NCI-H748 (cell line): ENCODE measurements at regions not wholly inside any gene's neighbourhood (a gene's known extent, or its start where the extent isn't known, plus 50 kb on each side); places are given as distances from the start of the nearest gene placed in this dataset.
A peak's percentile ranks its signal among the peaks of the same experiment; 100 is the strongest.

Source experiments
- DNase-seq: peaks from one replicate; lab custom pipeline; 2025; ENCODE audit not compliant: unreplicated experiment; lab: John Stamatoyannopoulos, UW

GRCh38 chr2:236317938-236318396 lies 53.8 kb upstream of the ASB18 start:
- peak; percentile 50 for DNase-seq

DNA sequence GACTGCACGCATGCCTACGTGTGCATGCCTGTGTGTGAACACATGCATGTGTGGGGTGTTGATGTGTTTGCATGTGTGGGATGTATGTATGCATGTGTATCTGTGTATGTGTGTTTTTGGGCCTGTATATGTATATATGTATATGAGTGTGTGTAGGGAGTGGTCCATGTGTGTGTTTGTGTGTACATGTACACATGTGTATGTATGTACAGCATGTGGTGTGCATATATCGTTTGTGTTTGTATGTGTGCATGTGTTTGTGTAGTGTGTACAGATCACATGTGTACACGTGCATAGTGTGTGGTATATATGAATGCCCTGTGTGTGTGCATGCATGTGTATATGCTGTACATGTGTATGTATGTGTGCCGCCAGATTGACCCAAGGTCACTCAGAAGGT lies 54.2 kb upstream of the ASB18 start:
- DNase-seq = no peak

- DNase-seq = no peak
Measured at GRCh38 chr2:236319036-236319435, 54.8 kb upstream of the ASB18 start.

DNA sequence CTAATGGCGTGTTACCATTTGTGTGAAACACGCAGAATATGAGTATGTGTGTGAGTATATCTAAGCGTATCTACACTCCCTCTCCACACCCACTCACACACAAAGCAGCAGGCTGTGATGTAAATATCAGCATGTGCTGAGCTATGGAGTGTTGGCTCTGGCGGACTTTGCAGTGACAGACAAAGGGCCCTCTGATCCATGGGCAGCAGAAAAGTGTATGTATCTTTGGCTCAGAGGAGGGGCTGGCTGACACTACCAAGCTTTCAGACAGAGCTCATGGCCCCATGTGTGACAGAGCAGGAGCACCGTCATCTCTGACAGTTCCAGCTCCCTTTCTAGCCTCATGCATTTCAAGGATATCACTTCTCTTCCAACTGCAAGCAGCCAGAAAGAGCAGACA lies 57.2 kb upstream of the ASB18 start:
- no peak for DNase-seq

- no peak for DNase-seq
Measured at GRCh38 chr2:236333417-236334121, 69.4 kb upstream of the ASB18 start.

GRCh38 chr2:236334122-236334876 lies 70.1 kb upstream of the ASB18 start:
- no peak for DNase-seq

DNA sequence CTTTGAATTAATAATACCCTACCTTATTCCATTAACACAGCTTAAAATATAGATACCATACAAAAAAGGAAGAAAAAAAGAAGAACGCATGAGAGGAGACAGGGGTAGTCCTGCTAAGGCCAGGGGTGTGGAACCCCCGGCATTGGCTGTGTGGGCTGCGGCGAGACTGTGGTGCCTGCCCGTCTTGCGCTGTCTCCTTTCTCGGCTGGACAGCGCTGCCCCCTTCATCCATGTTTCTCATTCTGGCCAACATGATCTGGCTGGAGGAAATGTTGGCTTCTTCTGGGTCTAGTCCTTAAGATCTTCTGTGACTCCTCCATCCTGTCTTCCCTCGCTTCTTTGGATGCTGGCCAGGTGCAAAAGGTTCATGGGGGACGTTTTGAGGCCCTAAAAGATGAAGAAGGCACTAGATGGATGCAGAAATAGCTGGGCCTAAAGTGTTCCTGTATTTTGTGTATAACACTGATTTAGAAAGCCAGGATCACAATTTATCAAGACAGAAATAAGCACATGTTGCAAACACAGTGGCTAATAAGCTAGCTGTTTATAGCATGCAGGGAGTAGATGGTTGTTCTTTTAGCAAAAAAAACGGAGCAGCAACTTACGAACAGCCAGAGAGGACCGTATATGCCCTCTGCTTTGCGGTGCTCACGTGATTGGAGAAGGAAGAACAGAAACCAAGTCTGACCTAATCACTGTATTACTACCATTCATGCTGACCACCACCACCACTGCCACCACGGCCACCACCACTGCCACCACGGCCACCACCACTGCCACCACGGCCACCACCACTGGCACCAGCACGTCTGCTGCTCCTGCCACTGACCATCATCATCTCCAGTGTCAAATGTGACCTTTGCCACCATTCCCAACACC lies 71.7 kb upstream of the ASB18 start:
- no peak for DNase-seq

GRCh38 chr2:236336575-236337464 lies 72.6 kb upstream of the ASB18 start:
- no peak for DNase-seq

DNA sequence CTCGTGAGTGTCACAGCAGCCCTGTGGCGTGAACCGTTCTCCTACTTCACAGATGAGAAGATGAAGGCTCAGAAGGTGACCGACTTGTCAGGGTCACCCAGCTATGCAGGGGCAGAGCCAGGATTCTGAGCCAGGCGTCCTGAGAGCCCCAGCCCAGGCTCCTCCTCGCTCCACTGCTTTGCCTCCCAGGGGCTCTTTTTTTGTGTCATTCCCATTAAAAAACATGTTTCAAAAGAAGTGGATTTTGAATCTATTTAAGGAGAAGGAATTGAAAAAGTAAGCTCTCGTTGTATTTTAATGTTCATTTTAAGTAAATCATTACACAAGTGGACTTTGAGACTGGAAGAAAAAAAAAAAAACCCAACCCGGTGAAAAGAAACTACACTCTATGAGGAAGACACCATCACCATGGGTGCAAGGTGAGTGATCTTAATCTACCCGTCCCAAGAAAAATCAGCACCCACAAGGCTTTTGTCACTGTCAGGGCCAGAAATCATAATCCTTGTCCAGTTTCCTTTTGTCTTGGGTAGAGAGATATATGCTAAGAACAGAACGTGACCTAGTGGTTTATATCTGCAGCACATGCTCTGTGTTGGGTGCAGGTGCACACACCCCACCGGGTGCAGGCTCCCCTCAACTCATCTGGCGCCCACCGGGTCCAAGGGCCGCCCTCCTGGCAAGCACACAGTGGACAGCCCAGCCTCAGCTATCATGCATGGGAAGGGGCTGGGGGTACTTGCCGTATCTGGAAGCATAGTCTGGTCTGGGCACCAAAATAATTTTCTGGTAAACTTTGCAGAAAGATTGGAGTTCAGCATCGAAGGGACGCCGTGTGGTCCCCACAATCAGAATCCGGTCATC lies 73.5 kb upstream of the ASB18 start:
- DNase-seq = no peak

DNA sequence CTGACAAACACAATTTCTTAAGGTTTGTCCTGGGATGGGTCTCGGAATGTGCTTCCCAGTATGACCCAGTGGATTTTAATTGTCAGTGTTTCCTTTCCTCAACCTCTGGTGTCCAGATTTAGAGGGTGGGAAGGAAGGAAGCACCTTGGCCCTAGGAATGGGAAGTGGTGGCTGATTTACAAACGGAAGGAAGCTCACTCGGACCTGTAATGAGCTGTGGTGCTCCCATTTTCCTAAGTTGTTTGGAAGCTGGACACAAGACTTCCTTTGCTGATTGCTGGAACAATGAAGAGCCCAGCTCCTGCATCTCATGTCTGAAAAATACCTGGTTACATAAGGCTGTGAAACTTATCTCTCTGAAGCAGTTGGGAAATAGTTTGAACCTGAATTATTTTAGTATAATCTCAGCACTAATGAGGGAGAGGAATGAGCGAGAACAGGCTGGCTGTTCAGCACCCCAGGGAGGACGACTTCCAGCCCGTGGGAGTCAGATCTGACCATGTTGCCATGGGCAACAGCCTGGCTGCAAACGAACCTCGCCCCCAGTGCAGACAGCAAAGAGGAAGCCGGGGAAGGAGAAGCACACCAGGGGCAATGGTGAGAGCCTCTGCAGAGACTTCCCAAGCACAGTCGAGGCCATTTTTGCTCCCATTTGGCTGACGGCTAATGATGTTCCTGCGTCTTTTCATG lies 74.4 kb upstream of the ASB18 start:
- DNase-seq = peak; percentile 76

- DNase-seq = no peak
Measured at GRCh38 chr2:236340251-236340650, 76.0 kb upstream of the ASB18 start.

- DNase-seq = no peak
Measured at GRCh38 chr2:236341067-236341466, 76.9 kb upstream of the ASB18 start.

- DNase-seq = no peak
Measured at GRCh38 chr2:236341721-236342120, 77.5 kb upstream of the ASB18 start.

GRCh38 chr2:236342507-236342906 lies 78.3 kb upstream of the ASB18 start:
- DNase-seq = no peak

DNA sequence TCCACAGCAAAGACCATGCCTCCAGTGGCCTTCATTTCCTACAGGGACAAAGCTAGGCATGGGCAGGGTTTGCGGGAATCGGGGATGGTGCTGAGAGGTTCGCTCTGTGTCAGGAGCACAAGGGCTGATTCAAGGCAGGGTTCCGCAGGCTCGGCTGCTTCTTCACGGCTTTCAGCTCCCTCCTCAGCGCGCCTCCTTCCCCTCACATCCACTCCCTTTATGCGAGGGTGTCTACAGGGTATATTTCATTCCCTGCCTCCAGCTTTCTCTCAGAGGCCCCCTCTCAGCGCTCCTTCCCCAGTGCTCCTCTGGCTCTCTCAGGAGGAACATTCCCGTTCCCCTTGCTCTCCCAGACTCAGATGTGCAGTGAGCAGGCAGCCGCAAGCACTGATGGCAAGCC lies 78.7 kb upstream of the ASB18 start:
- no peak for DNase-seq

DNA sequence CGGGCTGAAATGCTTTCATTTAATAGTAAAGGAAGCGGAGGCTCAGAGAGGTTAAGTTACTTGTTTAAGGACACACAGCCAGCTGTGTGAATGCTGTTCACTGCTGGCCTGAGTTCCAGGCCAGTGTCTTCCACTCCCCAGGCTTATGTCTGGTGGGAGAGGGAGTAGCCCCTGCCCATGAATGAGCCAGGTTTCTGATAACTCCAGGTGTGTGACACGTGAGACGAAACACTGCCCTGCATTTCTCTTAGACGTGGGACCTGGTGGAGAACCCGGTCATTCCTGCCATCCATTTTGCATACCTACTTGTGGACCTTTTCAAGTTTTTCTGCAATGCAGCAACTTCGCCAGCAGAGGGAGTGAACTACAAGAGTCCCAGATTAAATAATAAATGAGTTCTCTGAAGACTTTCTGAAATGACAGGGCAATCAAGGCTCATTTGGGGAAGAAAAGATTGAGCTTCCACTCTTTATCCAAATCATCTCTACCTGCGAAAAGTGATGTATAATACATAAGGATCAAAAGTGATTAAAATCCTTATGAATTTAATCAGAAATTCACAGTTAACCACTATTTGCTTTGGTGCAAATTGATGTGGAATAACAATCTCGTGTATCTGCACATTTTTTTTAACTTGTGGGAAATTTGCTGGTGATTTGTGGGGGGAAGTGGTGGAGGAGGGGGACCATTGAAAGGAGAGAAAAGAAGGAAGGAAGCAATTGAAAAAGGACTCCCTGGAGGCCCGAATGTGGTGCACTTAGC lies 79.4 kb upstream of the ASB18 start:
- peak; percentile 72 for DNase-seq

- no peak for DNase-seq
Measured at GRCh38 chr2:236344446-236344845, 80.2 kb upstream of the ASB18 start.

DNA sequence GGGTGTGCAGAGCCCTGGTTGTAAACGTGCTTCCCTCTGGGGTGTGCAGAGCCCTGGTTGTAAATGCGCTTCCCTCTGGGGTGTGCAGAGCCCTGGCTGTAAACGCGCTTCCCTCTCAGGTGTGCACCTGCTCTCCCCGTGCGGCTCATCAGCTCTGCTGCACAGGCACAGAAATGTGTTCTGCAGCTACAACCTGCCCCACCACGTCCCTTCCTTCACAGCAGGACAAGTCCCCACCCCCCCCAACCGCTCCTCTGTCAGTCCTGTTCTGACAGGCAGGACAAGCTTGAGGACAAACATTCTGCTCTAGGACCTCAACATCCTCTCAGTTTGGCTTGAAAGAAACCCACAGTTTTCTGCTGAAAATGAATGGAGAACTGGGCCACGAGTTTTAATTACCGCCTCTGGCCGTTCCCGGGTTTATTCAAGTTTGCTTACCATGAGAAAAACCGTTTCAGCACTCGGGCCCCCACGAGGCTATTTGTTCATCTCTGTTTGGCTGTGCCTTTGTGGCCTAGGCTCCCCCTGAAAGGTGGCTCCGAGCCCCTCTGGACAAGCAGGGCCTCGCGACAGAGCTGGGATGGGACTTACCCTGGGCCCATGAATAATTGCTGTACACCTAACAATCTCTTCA lies 81.0 kb upstream of the ASB18 start:
- DNase-seq = no peak
